VCaP (cell line): ENCODE measurements at regions not wholly inside any gene's neighbourhood (a gene's known extent, or its start where the extent isn't known, plus 50 kb on each side); places are given as distances from the start of the nearest gene placed in this dataset.
"Not testable (repeated sequence)": the region's sequence is repeated elsewhere in the genome, so short reads cannot be mapped to it uniquely, and the experiment has no call there.

Source experiments
- H3K27ac ChIP-seq: fragments of 450-650 bp; 2 replicates; pipeline ENCODE4 v1.5.1; 2017
- CTCF ChIP-seq: fragments of 450-650 bp; conservative IDR thresholded peaks from 2 replicates; pipeline ENCODE4 v1.5.1; 2017; ENCODE audit warnings: mild to moderate bottlenecking, moderate library complexity

GRCh38 chr7:91463330-91463729 is 199.1 kb downstream of the FZD1 start:
- H3K27ac ChIP-seq = no peak overlapping the region
- no peak for TF ChIP-seq CTCF

GRCh38 chr7:91465595-91466061 is 201.4 kb downstream of the FZD1 start:
- H3K27ac ChIP-seq = no peak overlapping the region
- no peak for TF ChIP-seq CTCF

DNA sequence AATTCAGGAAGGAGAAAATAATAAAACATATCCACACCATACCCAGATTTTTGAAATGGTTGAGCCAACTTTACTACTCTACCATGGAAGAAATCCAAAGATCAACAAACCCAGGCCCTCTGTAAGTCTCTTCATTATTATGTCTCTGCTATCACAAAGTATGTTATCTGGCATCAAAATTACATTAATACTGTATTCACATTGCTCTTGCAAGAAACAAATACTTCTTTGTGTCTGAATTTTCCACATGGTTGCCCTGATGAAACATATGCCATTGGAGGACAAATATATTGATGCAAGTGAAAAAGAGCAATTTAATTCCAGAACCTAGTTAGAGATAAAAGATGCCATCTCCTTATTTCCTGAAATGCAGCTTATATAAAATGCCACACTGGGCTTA is 204.0 kb downstream of the FZD1 start:
- no peak overlapping the region for H3K27ac ChIP-seq
- no peak for TF ChIP-seq CTCF

DNA sequence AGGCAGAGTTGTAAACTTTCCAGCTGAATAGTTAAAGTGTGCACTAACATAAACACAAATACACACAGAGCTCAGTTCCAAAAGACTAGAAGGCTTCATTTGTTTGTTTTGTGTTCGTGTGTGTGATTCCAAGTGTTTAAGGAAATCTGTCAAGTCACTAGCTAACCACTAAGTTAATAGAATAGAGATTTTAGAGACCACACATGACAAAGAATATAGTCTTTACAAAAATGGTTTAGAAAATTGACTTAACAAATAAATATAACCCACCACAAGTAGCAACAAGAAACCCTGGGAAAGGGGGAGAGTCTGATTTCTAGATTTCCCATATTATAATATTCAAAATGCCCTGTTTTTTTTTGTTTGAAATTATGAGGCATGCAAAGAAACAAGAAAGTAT is 209.4 kb downstream of the FZD1 start:
- H3K27ac ChIP-seq = no peak overlapping the region
- no peak for TF ChIP-seq CTCF

DNA sequence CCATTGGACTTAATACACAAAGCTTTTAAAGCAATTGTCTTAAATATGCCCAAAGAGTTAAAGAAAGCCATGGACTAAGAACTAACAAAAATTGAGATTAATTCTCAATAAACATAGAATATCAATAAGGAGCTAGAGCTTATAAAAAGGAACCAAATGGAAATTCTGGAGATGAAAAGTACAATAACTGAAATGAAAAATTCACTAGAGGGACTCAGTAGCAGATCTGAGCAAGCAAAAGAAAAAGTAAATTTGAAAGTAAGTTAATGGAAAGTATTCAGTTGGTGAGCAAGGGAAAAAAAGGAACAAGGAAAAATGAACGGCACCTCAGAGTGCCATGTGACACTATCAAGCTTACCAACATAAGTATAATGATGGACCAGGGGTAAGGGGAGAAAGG is 209.8 kb downstream of the FZD1 start:
- no peak overlapping the region for H3K27ac ChIP-seq
- no peak for TF ChIP-seq CTCF

DNA sequence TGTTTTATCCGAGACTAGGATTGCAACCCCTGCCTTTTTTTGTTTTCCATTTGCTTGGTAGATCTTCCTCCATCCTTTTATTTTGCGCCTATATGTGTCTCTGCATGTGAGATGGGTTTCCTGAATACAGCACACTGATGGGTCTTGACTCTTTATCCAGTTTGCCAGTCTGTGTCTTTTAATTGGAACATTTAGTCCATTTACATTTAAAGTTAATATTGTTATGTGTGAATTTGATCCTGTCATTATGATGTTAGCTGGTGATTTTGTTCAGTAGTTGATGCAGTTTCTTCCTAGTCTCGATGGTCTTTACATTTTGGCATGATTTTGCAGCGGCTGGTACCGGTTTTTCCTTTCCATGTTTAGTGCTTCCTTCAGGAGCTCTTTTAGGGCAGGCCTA is 216.2 kb downstream of the FZD1 start:
- H3K27ac ChIP-seq = not testable (repeated sequence)

DNA sequence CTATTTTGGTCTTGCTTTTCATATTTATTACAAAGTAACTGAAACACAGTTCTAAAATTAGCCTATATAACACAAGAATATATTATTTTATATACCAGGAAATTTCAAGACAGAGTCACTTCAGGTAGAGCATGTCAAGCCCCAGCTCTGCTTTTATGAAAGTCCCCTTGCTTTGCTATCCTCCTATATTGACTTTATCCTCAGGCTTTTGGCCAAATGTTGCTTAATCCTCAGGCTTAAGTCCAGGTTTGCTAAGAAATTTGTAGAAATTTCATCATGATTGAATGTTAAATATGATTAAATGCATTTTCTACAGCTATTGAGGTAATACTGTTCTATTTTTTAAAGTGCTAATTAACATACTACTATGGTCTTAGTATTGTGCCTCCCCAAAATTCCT is 227.6 kb downstream of the FZD1 start:
- no peak for TF ChIP-seq CTCF
- no peak overlapping the region for H3K27ac ChIP-seq

DNA sequence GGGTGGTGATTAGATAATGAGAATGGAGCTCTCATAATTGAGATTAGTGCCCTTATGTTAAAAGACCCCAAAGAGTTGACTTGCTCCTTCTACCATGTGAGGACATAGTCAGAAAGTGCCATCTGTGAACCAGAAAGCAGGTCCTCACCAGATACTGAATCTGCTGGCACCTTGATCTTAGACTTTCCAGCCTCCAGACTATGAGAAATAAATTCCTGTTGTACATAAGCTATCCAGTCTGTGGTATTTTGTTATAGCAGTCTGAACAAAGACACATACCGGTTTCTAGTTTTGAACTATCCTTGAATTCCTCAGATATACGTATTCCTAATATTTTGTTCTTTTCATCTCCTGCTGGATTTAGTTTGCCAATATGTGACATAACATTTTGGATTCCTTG is 228.1 kb downstream of the FZD1 start:
- H3K27ac ChIP-seq = no peak overlapping the region
- no peak for TF ChIP-seq CTCF
